ENCODE measurements at regions not wholly inside any gene's neighbourhood (a gene's known extent, or its start where the extent isn't known, plus 50 kb on each side); places are given as distances from the start of the nearest gene placed in this dataset.

DNA sequence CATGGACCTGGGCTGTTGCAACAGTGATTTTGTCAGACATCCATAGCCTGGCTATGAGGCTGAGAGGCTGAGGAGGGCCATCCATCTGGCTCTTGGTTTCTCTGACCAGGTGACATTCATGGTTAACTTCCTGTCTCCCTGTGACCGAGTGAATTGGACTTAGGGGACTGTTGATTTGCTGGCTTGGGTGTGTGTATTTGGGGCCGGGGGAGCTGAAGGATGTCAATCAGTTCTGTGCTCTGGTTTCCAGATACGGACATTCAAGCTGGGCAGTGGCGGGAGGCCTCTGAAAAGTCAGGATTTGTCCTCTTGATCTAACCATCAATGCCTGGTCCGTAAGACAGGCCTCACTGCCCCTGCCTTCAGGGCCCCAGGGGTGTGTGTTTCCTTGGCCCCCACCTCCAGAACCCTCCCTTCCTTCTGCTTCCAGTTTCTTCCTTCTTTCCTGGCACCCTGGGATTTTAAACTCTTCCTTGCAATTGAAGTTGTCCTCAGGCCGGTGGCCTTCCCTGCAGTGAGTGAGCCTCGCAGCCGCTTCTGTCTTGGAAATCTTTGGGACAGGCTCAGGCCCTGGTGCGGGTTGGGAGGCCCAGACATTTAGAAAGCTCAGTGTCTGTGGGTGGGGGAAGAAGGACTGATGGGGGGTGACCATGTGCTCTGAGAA is 54.7 kb upstream of the HAAO start:
- H3K36me3 ChIP-seq (ENCODE audit: control insufficient read depth, insufficient read depth, low read length): no peaks in the 10 kb centered on the region
- H2AFZ ChIP-seq: no peak overlapping the region
- H3K4me2 ChIP-seq (ENCODE audit: low read length): no peak overlapping the region
- no peaks in the 10 kb centered on the region for H3K4me1 ChIP-seq
- no peak overlapping the region for H3K9ac ChIP-seq
- no peak overlapping the region for H3K4me3 ChIP-seq (ENCODE audit: low read depth, low read length)
- H3K27ac ChIP-seq: no peak overlapping the region
- H3K9me3 ChIP-seq (ENCODE audit: control insufficient read depth, low read length): no peaks in the 10 kb centered on the region
- no peaks in the 10 kb centered on the region for H3K27me3 ChIP-seq (ENCODE audit: control insufficient read depth, insufficient read depth, low read length)
- TF ChIP-seq, protein P1, sequence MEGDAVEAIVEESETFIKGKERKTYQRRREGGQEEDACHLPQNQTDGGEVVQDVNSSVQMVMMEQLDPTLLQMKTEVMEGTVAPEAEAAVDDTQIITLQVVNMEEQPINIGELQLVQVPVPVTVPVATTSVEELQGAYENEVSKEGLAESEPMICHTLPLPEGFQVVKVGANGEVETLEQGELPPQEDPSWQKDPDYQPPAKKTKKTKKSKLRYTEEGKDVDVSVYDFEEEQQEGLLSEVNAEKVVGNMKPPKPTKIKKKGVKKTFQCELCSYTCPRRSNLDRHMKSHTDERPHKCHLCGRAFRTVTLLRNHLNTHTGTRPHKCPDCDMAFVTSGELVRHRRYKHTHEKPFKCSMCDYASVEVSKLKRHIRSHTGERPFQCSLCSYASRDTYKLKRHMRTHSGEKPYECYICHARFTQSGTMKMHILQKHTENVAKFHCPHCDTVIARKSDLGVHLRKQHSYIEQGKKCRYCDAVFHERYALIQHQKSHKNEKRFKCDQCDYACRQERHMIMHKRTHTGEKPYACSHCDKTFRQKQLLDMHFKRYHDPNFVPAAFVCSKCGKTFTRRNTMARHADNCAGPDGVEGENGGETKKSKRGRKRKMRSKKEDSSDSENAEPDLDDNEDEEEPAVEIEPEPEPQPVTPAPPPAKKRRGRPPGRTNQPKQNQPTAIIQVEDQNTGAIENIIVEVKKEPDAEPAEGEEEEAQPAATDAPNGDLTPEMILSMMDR (IDR thresholded peaks at IDR 0.05): no peak
- H3K79me2 ChIP-seq: no peaks in the 10 kb centered on the region

DNA sequence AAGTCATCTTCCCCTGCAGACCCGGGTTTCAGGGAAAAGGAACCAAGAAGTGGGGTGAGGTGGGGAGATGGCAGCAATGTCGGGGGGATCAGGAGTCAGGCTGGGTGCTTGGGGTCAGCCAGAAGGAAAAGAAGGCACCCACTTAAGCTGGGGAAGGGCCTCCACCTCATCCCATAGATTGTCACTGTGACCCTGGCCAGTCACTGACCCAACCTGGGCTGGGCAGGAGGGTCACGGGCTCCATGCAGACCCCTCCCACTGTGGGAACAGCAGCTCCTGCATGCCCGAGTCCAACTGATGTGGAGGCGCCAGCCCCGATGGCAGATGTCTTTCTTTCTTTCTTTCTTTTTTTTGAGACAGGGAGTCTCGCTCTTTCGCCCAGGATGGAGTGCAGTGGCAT is 53.6 kb upstream of the HAAO start:
- Histone ChIP-seq H3K9ac (no peak overlapping the region), H3K4me3 (ENCODE audit: low read depth, low read length) (no peak overlapping the region), H3K27me3 (ENCODE audit: control insufficient read depth, insufficient read depth, low read length) (no peaks in the 10 kb centered on the region), H2AFZ (no peak overlapping the region), H3K79me2 (no peaks in the 10 kb centered on the region), H3K36me3 (ENCODE audit: control insufficient read depth, insufficient read depth, low read length) (no peaks in the 10 kb centered on the region), H3K4me2 (ENCODE audit: low read length) (no peak overlapping the region), H3K4me1 (no peaks in the 10 kb centered on the region), H3K9me3 (ENCODE audit: control insufficient read depth, low read length) (no peaks in the 10 kb centered on the region), H3K27ac (no peak overlapping the region)
- TF ChIP-seq, protein P1 (IDR thresholded peaks at IDR 0.05): no peak

DNA sequence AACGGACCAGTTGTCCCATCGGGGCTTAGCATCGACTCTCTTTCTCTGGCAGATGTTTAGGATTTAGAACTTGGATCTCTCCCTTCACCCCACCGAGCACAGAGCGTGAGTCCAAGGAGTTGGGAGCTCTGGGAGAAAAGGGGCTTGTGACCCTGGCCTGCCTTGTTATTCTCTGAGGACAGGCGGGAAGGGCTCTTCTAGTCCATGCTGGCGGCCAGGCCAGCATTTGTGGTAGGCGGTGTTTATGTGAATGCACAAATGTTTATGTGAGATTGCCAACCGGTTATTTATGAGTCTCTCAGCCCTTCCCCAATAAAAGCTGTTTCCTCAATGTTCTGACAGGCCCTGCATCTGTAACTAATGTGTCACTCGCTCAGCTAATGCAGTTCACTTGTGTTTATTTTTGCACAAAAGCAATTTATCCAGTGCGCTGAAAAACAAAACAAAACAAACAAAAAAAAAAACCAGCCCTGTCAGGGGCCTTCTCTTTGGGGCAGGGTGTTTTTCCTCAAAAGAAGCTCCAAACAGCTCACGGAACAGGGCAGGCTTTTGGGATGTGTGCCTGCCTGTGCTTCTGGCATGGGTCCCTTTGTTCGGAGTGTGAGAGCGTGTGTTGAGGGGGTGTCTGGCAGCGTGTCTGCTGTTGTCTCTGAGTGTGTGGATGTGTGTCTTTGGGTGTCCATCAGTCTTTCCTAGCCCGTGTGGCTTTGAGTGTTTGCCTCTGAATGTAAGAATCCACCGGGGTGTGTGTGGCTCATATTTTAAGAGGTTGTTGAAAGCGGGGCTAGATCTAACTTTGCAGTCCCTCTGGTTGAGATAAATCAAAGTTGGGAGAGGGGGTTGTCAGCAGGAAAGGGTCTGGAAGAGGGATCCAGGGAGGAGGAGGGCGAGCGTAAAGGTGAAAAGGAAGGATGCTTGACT is 52.8 kb upstream of the HAAO start:
- Histone ChIP-seq H3K79me2 (no peaks in the 10 kb centered on the region), H3K9ac (no peak overlapping the region), H3K4me3 (ENCODE audit: low read depth, low read length) (no peak overlapping the region), H3K9me3 (ENCODE audit: control insufficient read depth, low read length) (no peaks in the 10 kb centered on the region), H2AFZ (no peak overlapping the region), H3K27me3 (ENCODE audit: control insufficient read depth, insufficient read depth, low read length) (no peaks in the 10 kb centered on the region), H3K4me1 (no peaks in the 10 kb centered on the region), H3K4me2 (ENCODE audit: low read length) (no peak overlapping the region), H3K27ac (no peak overlapping the region), H3K36me3 (ENCODE audit: control insufficient read depth, insufficient read depth, low read length) (no peaks in the 10 kb centered on the region)
- TF ChIP-seq, protein P1 (IDR thresholded peaks at IDR 0.05): no peak

DNA sequence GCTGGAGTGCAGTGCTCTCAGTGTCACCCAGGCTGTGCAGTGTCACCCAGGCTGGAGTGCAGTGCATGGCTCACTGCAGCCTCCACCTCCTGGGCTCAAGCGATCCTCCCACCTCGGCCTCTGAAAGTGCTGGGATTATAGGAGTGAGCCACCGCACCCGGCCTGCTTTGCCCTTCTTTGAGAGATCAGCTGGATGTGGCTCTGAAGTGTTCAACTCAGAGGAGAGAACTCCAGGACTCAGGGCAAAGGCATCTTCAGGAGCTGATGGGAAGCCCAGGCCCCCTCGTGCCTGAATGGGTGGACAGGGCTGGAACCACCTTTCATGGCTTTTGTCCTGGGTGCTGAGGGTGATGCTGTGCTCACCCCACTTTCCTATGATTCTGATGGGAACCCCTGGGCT is 52.0 kb upstream of the HAAO start:
- no peak overlapping the region for H3K4me2 ChIP-seq (ENCODE audit: low read length)
- no peaks in the 10 kb centered on the region for H3K79me2 ChIP-seq
- no peak overlapping the region for H3K27ac ChIP-seq
- TF ChIP-seq, protein P1 (IDR thresholded peaks at IDR 0.05): no peak
- no peak overlapping the region for H3K4me3 ChIP-seq (ENCODE audit: low read depth, low read length)
- no peaks in the 10 kb centered on the region for H3K27me3 ChIP-seq (ENCODE audit: control insufficient read depth, insufficient read depth, low read length)
- no peak overlapping the region for H3K9ac ChIP-seq
- no peak overlapping the region for H2AFZ ChIP-seq
- no peaks in the 10 kb centered on the region for H3K4me1 ChIP-seq
- H3K9me3 ChIP-seq (ENCODE audit: control insufficient read depth, low read length): no peaks in the 10 kb centered on the region
- no peaks in the 10 kb centered on the region for H3K36me3 ChIP-seq (ENCODE audit: control insufficient read depth, insufficient read depth, low read length)

Data from parathyroid adenoma (tissue), 2 donors.